GM12864 (cell line): ENCODE measurements at regions not wholly inside any gene's neighbourhood (a gene's known extent, or its start where the extent isn't known, plus 50 kb on each side); places are given as distances from the start of the nearest gene placed in this dataset.

Source experiments
- DNase-seq: peaks from one replicate; pipeline ENCODE4 v3.0.0-alpha.2; 2011; ENCODE audit warnings: low read depth
- H3K4me3 ChIP-seq: 2 replicates; pipeline ENCODE4 v1.5.1; 2011; ENCODE audit warnings: mild to moderate bottlenecking, low read depth, low read length, control low read depth
- TF ChIP-seq, protein P1 (sequence below): IDR thresholded peaks from 2 replicates; pipeline ENCODE4 v1.5.1; 2011; ENCODE audit warnings: low read depth, mild to moderate bottlenecking, moderate library complexity, low read length, control low read depth, inconsistent platforms; ENCODE audit errors: missing control alignments

GRCh38 chr2:4391013-4391412 lies 687.6 kb downstream of the DCDC2C start:
- TF ChIP-seq, protein P1, sequence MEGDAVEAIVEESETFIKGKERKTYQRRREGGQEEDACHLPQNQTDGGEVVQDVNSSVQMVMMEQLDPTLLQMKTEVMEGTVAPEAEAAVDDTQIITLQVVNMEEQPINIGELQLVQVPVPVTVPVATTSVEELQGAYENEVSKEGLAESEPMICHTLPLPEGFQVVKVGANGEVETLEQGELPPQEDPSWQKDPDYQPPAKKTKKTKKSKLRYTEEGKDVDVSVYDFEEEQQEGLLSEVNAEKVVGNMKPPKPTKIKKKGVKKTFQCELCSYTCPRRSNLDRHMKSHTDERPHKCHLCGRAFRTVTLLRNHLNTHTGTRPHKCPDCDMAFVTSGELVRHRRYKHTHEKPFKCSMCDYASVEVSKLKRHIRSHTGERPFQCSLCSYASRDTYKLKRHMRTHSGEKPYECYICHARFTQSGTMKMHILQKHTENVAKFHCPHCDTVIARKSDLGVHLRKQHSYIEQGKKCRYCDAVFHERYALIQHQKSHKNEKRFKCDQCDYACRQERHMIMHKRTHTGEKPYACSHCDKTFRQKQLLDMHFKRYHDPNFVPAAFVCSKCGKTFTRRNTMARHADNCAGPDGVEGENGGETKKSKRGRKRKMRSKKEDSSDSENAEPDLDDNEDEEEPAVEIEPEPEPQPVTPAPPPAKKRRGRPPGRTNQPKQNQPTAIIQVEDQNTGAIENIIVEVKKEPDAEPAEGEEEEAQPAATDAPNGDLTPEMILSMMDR: no peak
- DNase-seq: no peak
- H3K4me3 ChIP-seq: no peak overlapping the region

- TF ChIP-seq, protein P1: no peak
- no peak for DNase-seq
- H3K4me3 ChIP-seq: no peak overlapping the region
These were observed 701.0 kb downstream of the DCDC2C start for GRCh38 chr2:4404363-4404762.

- TF ChIP-seq, protein P1: no peak
- no peak overlapping the region for H3K4me3 ChIP-seq
- no peak for DNase-seq
These were observed 704.9 kb downstream of the DCDC2C start for GRCh38 chr2:4408321-4408720.

GRCh38 chr2:4412637-4413187 lies 709.3 kb downstream of the DCDC2C start:
- no peak overlapping the region for H3K4me3 ChIP-seq
- no peak for DNase-seq
- TF ChIP-seq, protein P1: no peak

DNA sequence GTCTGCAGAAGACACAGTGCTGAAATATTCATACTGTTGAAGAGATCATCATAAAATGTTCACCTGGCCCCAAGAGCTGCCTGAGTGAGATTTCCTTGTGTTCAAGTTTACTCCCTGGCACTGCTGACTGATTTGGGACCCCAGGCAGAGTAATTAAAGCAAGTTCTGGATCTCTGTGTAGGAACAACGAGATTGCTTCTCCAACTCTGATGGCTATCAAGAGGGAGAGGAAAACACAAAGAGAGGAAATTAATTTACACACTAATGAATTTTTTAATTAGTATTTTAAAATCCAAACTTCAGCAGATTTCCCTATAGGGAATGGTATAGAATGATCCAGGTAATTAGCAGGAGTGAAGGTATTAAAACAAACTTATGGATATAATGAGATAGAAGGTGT lies 711.8 kb downstream of the DCDC2C start:
- TF ChIP-seq, protein P1: no peak
- DNase-seq: no peak

DNA sequence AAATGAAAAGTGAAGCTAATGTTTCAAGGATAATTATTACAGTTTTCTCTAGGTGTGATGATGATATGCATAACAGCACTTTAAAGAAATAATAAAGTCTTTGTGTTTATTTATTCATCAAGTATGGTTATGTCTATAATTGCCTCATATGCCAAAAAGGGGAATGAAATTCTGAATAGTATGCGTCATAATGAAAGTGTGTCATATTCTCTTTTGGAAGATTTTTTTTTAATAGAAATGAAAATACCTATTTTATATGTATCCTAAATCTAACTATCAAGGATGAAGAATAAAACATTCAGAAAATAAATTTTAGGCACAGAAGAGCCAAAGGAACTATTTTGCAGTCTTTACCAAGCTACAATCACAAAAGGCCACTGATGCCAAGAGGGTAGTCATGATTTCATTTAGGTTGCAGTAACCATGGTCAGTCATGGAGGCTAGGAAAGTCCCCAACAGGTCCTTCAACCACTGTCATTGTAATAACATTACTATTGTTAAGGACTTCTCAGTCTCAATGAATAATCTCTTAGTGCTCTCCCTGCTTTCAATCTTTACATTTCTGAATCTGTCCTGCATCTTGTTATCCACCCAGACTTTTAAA lies 712.5 kb downstream of the DCDC2C start:
- DNase-seq: no peak
- no peak overlapping the region for H3K4me3 ChIP-seq
- TF ChIP-seq, protein P1: no peak

More for the DNA sequence above, 711.8 kb downstream of the DCDC2C start:
- no peak overlapping the region for H3K4me3 ChIP-seq

GRCh38 chr2:4416431-4416830 lies 713.1 kb downstream of the DCDC2C start:
- DNase-seq: no peak
- no peak overlapping the region for H3K4me3 ChIP-seq
- TF ChIP-seq, protein P1: no peak
